HCT116 (cell line): ENCODE measurements at regions not wholly inside any gene's neighbourhood (a gene's known extent, or its start where the extent isn't known, plus 50 kb on each side); places are given as distances from the start of the nearest gene placed in this dataset.

Experiments
- ATAC-seq: fragments of 200-7000 bp; cut with Tn5 transposase; 2 replicates; pipeline ENCODE4 v1.9.1; 2020; ENCODE audit warnings: mild to moderate bottlenecking, moderate library complexity
- BruUV-seq: library from RNA; stranded (reverse); fragments of 400-500 nt; replicated peaks from 2 replicates; lab custom pipeline; 2021; lab: Mats Ljungman, UMichigan
- CTCF ChIA-PET: fragments of 300-600 bp; sonication (Branson Sonifier 250); formaldehyde crosslinking; loops from one replicate; lab custom pipeline; 2021; ENCODE audit warnings: antibody characterized with exemption; lab: Charles Lee
- POLR2A ChIA-PET: fragments of 300-600, 350-600 bp; sonication (Branson Sonifier 250); formaldehyde crosslinking; loops from one replicate; lab custom pipeline; 2021; ENCODE audit warnings: antibody characterized with exemption; lab: Charles Lee
- RAD21 ChIA-PET, 2 experiments: fragments of 300-600 bp; sonication (Branson Sonifier 250); formaldehyde crosslinking; loops; one replicate each; lab custom pipeline; 2023; ENCODE audit warnings: low total read pairs in 2 of 2; ENCODE audit not compliant: uncharacterized antibody in 2 of 2, unreplicated experiment in 2 of 2, low non-redundant PET in 1 of 2; lab: Charles Lee
- DNase-seq: peaks from one replicate; pipeline ENCODE4 v3.0.0-alpha.2; 2010; ENCODE audit warnings: low read depth, low spot score
- H2AFZ ChIP-seq: fragments of 200-600 bp; shearing (Covaris generic), sonication (generic); 2 replicates; pipeline ENCODE4 v1.6.1; 2017; ENCODE audit warnings: low read depth, mixed run types, mixed read lengths, antibody characterized with exemption, low read length; ENCODE audit not compliant: poor library complexity, severe bottlenecking
- H3K27ac ChIP-seq: 2 replicates; pipeline ENCODE4 v1.5.1; 2012; ENCODE audit warnings: low read depth, low read length
- H3K27me3 ChIP-seq: fragments of 200-600 bp; sonication (generic); 2 replicates; pipeline ENCODE4 v1.6.1; 2016; ENCODE audit warnings: mixed run types, low read length, mixed read lengths; ENCODE audit not compliant: insufficient read depth
- H3K36me3 ChIP-seq, 2 experiments: fragments of 200-500 bp in 1 of 2; fragments of 200-600 bp in 1 of 2; sonication (Bioruptor generic) in 1 of 2; sonication (generic) in 1 of 2; 2 replicates each; pipeline versions ENCODE4 v1.5.1 to v1.6.1; 2014 to 2016; ENCODE audit warnings: low read length in 2 of 2, inconsistent platforms in 1 of 2, mixed read lengths in 1 of 2, mixed run types in 1 of 2; ENCODE audit not compliant: insufficient read depth in 2 of 2, control insufficient read depth in 1 of 2
- H3K4me1 ChIP-seq, 2 experiments: fragments of 200-600 bp in 1 of 2; sonication (generic) in 1 of 2; 2 replicates each; pipeline versions ENCODE4 v1.5.1 to v1.6.1; 2012 to 2017; ENCODE audit warnings: low read length in 2 of 2, inconsistent platforms in 1 of 2, mild to moderate bottlenecking in 1 of 2, mixed read lengths in 1 of 2, mixed run types in 1 of 2, moderate library complexity in 1 of 2; ENCODE audit not compliant: insufficient read depth in 2 of 2, control insufficient read depth in 1 of 2
- H3K4me2 ChIP-seq: fragments of 200-600 bp; sonication (generic); 2 replicates; pipeline ENCODE4 v1.6.1; 2017; ENCODE audit warnings: mixed run types, low read length, mixed read lengths
- H3K4me3 ChIP-seq, 2 experiments: fragments of 200-600 bp in 1 of 2; sonication (generic) in 1 of 2; replicated peaks in 1 of 2; 2 replicates each; pipeline ENCODE4 v1.5.1; 2011 to 2016; ENCODE audit warnings: low read length in 2 of 2, control low read depth in 1 of 2, low read depth in 1 of 2, mild to moderate bottlenecking in 1 of 2, mixed read lengths in 1 of 2, mixed run types in 1 of 2
- H3K79me2 ChIP-seq: fragments of 200-600 bp; sonication (generic); 2 replicates; pipeline ENCODE4 v1.6.1; 2017; ENCODE audit warnings: mild to moderate bottlenecking, mixed run types, low read length, moderate library complexity, mixed read lengths; ENCODE audit not compliant: insufficient read depth
- H3K9ac ChIP-seq: fragments of 200-600 bp; sonication (generic); 2 replicates; pipeline ENCODE4 v1.6.1; 2016; ENCODE audit warnings: low read length, mixed read lengths
- H3K9me2 ChIP-seq: fragments of 200-600 bp; sonication (generic), shearing (Covaris generic); 2 replicates; pipeline ENCODE4 v1.6.1; 2017; ENCODE audit warnings: mixed run types, mild to moderate bottlenecking, moderate library complexity; ENCODE audit not compliant: insufficient read depth
- H3K9me3 ChIP-seq, 2 experiments: fragments of 200-500 bp in 1 of 2; fragments of 200-600 bp in 1 of 2; sonication (Bioruptor generic) in 1 of 2; sonication (generic) in 1 of 2; 2 replicates each; pipeline ENCODE4 v1.6.1; 2014 to 2017; ENCODE audit warnings: low read length in 2 of 2, mixed read lengths in 2 of 2, inconsistent platforms in 1 of 2, low read depth in 1 of 2, mild to moderate bottlenecking in 1 of 2, mixed run types in 1 of 2, moderate library complexity in 1 of 2; ENCODE audit not compliant: control insufficient read depth in 1 of 2, insufficient read depth in 1 of 2
- H4K20me1 ChIP-seq: fragments of 200-600 bp; sonication (generic), shearing (Covaris generic); 2 replicates; pipeline ENCODE4 v1.6.1; 2017; ENCODE audit warnings: mixed run types, mild to moderate bottlenecking, moderate library complexity; ENCODE audit not compliant: insufficient read depth
- CBX3 ChIP-seq: IDR thresholded peaks from 2 replicates; pipeline ENCODE4 v1.6.1; 2012; ENCODE audit warnings: low read depth
- CEBPB ChIP-seq: IDR thresholded peaks from 2 replicates; pipeline ENCODE4 v1.6.1; 2012; ENCODE audit warnings: low read depth
- EGR1 ChIP-seq: IDR thresholded peaks from 2 replicates; pipeline ENCODE4 v1.6.1; 2012; ENCODE audit warnings: low read depth
- EZH2phosphoT487 ChIP-seq: fragments of 200-600 bp; IDR thresholded peaks from 2 replicates; pipeline ENCODE4 v1.6.1; 2018; ENCODE audit warnings: antibody characterized with exemption, borderline replicate concordance
- FOSL1 ChIP-seq: IDR thresholded peaks from 2 replicates; pipeline ENCODE4 v1.6.1; 2012; ENCODE audit warnings: low read depth
- JUND ChIP-seq: IDR thresholded peaks from 2 replicates; pipeline ENCODE4 v1.6.1; 2012
- POLR2A ChIP-seq: IDR thresholded peaks from 2 replicates; pipeline ENCODE4 v1.7.0; 2011; ENCODE audit warnings: borderline replicate concordance; ENCODE audit not compliant: insufficient read depth, insufficient read length; ENCODE audit errors: extremely low read depth
- POLR2AphosphoS5 ChIP-seq: IDR thresholded peaks from 2 replicates; pipeline ENCODE4 v1.6.1; 2011; ENCODE audit warnings: mild to moderate bottlenecking, low read depth, low read length, moderate library complexity
- RAD21 ChIP-seq: IDR thresholded peaks from 2 replicates; pipeline ENCODE4 v1.6.1; 2012; ENCODE audit warnings: low read depth, mild to moderate bottlenecking
- SP1 ChIP-seq: IDR thresholded peaks from 2 replicates; pipeline ENCODE4 v1.6.1; 2012; ENCODE audit warnings: low read depth
- SRF ChIP-seq: IDR thresholded peaks from 2 replicates; pipeline ENCODE4 v1.6.1; 2012; ENCODE audit warnings: low read depth
- TCF7L2 ChIP-seq: IDR thresholded peaks from 2 replicates; pipeline ENCODE4 v1.7.0; 2011; ENCODE audit warnings: borderline replicate concordance, inconsistent platforms; ENCODE audit not compliant: insufficient read depth, insufficient read length; ENCODE audit errors: extremely low read depth
- YY1 ChIP-seq: IDR thresholded peaks from 2 replicates; pipeline ENCODE4 v1.6.1; 2011; ENCODE audit warnings: low read length, low read depth, moderate library complexity, mild to moderate bottlenecking; ENCODE audit not compliant: insufficient replicate concordance; ENCODE audit errors: extremely low read depth
- intact Hi-C: fragments of 100-400 bp; cut with micrococcal nuclease; formaldehyde crosslinking; loops from 2 replicates; pipeline ENCODE4 v1.10.0; 2022
- TF ChIP-seq, protein P1 (sequence below): IDR thresholded peaks from 2 replicates; pipeline ENCODE4 v1.6.1; 2012
- TF ChIP-seq, protein P2 (sequence below), 3 experiments: fragments of 200-600 bp in 1 of 3; sonication (generic) in 1 of 3; IDR thresholded peaks in 2 of 3; conservative IDR thresholded peaks in 1 of 3; 2 replicates each; pipeline ENCODE4 v1.5.1; 2012 to 2017; ENCODE audit warnings: low read depth in 2 of 3, low read length in 2 of 3, antibody characterized with exemption in 1 of 3, borderline replicate concordance in 1 of 3, control low read depth in 1 of 3, mild to moderate bottlenecking in 1 of 3, mixed read lengths in 1 of 3, mixed run types in 1 of 3, moderate library complexity in 1 of 3; ENCODE audit not compliant: insufficient read depth in 1 of 3

DNA sequence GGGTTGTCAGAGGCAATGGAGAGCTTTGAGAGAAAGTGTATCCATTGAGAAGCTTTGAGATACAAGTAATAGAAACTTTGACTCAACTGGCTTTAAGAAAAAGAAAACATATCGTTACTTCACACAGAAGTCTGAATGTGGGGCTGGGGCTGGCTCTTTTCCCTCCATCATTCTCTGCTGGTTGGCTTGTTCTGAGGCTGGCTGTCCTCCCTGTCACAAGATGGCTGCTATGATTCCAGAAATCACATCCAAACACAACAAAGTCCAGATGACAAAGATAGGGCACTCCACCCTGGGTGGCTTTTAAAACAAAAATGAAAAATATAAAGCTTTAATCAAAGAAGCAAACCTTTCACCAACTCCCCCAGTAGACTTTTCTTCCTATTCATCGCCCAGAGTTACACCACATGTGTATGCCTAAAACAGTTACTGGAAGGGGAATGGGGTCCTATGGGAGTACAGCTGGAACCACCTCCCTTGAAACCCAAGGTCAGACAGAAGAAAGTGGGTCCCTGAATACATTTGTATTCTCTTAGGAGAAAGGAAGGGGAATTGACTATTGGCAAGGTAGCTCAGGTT, 284.3 kb downstream of the GAS1 start:
- Histone ChIP-seq H3K4me2 (no peak overlapping the region), H3K27ac (no peak overlapping the region), H3K4me1 (no peaks in the 10 kb centered on the region), H4K20me1 (no peaks in the 10 kb centered on the region), H3K4me3 (no peak overlapping the region), H3K36me3 (no peaks in the 10 kb centered on the region), H2AFZ (no peak overlapping the region), H3K9me2 (no peaks in the 10 kb centered on the region), H3K9ac (no peak overlapping the region), H3K79me2 (no peaks in the 10 kb centered on the region), H3K9me3 (no peaks in the 10 kb centered on the region), H3K27me3 (peaks cover 44% of the 10 kb centered on the region)
- no peak for ATAC-seq
- ChIA-PET RAD21 (no interaction called here), CTCF (no interaction called here), POLR2A (no interaction called here)
- no peak for DNase-seq
- TF ChIP-seq TCF7L2 (no peak), POLR2A (no peak), FOSL1 (no peak), SP1 (no peak), RAD21 (no peak), CBX3 (no peak)
- TF ChIP-seq, protein P1, sequence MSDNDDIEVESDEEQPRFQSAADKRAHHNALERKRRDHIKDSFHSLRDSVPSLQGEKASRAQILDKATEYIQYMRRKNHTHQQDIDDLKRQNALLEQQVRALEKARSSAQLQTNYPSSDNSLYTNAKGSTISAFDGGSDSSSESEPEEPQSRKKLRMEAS: no peak
- BruUV-seq: no TSS peak
- intact Hi-C loops: no loop called here

DNA sequence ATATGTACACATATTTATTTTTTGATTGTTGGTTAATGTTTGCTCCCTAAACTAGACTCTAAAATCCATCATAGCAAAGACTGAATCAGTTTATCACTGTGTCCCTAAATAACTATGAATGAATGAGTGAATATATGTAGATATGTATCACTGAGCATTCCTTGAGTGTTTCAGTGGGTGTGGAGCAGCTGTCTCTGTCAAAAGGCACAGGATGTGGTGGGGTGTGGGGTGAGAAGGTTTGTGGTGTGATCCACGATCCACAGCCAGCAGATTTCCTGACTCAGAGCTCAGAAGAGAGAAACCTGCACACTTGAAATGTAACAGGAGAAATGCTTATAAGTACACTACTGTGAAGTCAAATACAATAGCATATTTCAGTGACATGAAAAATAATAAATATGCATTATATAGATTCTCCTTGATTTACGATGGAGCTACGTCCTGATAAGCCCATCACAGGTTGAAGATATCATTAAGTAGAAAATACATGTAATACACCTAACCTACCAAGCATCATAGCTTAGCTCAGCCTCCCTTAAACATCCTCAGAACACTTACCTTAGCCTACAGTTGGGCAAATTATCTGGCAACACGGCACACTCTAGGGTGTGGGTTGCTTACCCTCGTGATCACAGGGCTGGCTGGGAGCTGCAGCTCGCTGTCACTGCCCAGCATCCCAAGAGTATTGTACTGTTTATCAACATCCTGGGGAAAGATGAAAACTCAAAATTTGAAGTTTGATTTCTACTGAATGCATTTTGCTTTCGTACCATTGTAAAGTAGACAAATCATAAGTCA, 287.0 kb downstream of the GAS1 start:
- ATAC-seq (no peak), DNase-seq (no peak)
- ChIA-PET CTCF (interaction anchor here (1.1 kb wide), 1 partner anchor 23 kb away, joined by 3 read pairs; no protein-coding TSS in a partner anchor), POLR2A (no interaction called here), RAD21 (no interaction called here)
- Histone ChIP-seq H3K9me3 (no peaks in the 10 kb centered on the region), H3K4me2 (no peak overlapping the region), H3K27ac (no peak overlapping the region), H2AFZ (no peak overlapping the region), H3K27me3 (peaks cover 32% of the 10 kb centered on the region; the same call in 1 of the 2 replicates), H3K79me2 (no peaks in the 10 kb centered on the region), H3K4me3 (no peak overlapping the region), H3K9me2 (no peaks in the 10 kb centered on the region), H3K9ac (no peak overlapping the region), H3K36me3 (no peaks in the 10 kb centered on the region), H4K20me1 (no peaks in the 10 kb centered on the region), H3K4me1 (no peaks in the 10 kb centered on the region)
- intact Hi-C loops: no loop called here
- no TSS peak for BruUV-seq
- no peak for TF ChIP-seq CBX3
- TF ChIP-seq SRF: no peak
- TF ChIP-seq EGR1: no peak
- TF ChIP-seq, protein P2, sequence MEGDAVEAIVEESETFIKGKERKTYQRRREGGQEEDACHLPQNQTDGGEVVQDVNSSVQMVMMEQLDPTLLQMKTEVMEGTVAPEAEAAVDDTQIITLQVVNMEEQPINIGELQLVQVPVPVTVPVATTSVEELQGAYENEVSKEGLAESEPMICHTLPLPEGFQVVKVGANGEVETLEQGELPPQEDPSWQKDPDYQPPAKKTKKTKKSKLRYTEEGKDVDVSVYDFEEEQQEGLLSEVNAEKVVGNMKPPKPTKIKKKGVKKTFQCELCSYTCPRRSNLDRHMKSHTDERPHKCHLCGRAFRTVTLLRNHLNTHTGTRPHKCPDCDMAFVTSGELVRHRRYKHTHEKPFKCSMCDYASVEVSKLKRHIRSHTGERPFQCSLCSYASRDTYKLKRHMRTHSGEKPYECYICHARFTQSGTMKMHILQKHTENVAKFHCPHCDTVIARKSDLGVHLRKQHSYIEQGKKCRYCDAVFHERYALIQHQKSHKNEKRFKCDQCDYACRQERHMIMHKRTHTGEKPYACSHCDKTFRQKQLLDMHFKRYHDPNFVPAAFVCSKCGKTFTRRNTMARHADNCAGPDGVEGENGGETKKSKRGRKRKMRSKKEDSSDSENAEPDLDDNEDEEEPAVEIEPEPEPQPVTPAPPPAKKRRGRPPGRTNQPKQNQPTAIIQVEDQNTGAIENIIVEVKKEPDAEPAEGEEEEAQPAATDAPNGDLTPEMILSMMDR (IDR thresholded peaks at IDR 0.05 in 2 of 3, conservative IDR thresholded peaks at IDR 0.05 in 1 of 3; ENCODE audit: borderline replicate concordance in 1 of 3, insufficient read depth in 1 of 3, low read depth in 2 of 3, low read length in 2 of 3): no peak
- TF ChIP-seq CEBPB: no peak
- no peak for TF ChIP-seq RAD21
- TF ChIP-seq, protein P1: no peak
- no peak for TF ChIP-seq YY1
- TF ChIP-seq JUND: no peak
- TF ChIP-seq POLR2AphosphoS5: no peak
- no peak for TF ChIP-seq EZH2phosphoT487
